GM12891 (cell line): ENCODE measurements at regions not wholly inside any gene's neighbourhood (a gene's known extent, or its start where the extent isn't known, plus 50 kb on each side); places are given as distances from the start of the nearest gene placed in this dataset.

ENCODE experiments used
- PAX5 ChIP-seq: IDR thresholded peaks from 2 replicates; pipeline ENCODE4 v1.6.1; 2011; ENCODE audit warnings: low read length, moderate library complexity, mild to moderate bottlenecking; ENCODE audit not compliant: insufficient read depth, severe bottlenecking
- POLR2A ChIP-seq: IDR thresholded peaks from 2 replicates; pipeline ENCODE4 v1.6.1; 2011; ENCODE audit warnings: low read depth, low read length, control low read depth
- POLR2AphosphoS5 ChIP-seq: IDR thresholded peaks from 2 replicates; pipeline ENCODE4 v1.6.1; 2011; ENCODE audit warnings: low read depth, low read length, control low read depth
- POU2F2 ChIP-seq: IDR thresholded peaks from 2 replicates; pipeline ENCODE4 v1.6.1; 2011; ENCODE audit warnings: low read depth, mild to moderate bottlenecking, control low read depth, low read length, moderate library complexity
- SPI1 ChIP-seq: IDR thresholded peaks from 2 replicates; pipeline ENCODE4 v1.6.1; 2011; ENCODE audit warnings: low read depth, low read length, control low read depth
- TAF1 ChIP-seq: IDR thresholded peaks from 2 replicates; pipeline ENCODE4 v1.6.1; 2011; ENCODE audit warnings: low read depth, low read length, control low read depth

DNA sequence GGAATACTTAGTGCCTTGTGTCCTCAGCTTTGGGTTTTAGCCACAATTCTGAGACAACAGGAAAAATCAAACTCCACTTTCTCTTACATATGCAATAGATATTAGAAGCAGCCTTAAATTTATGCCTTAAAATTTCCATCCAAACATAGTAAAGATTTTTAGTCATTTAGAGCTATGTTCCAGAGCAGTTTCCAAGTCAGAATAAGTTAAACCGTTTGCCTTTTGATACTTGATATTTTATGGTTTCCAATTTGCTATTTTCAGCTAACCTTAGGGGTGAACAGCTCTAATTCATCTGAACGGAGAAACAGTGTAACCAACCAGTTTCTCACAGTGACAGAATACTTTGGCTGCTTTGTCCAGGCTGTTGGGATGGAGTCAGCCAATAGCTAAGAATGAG lies 125.8 kb upstream of the RXFP1 start:
- TF ChIP-seq POLR2AphosphoS5 (no peak), TAF1 (no peak), POLR2A (no peak), SPI1 (no peak), PAX5 (no peak), POU2F2 (no peak)
